Peyer's patch (tissue), 4 donors: ENCODE measurements at regions not wholly inside any gene's neighbourhood (a gene's known extent, or its start where the extent isn't known, plus 50 kb on each side); places are given as distances from the start of the nearest gene placed in this dataset.

Experiments used
- DNase-seq, 3 donors: peaks; one replicate each; pipeline ENCODE4 v3.0.0-alpha.2; 2017 to 2019
- H3K27ac ChIP-seq, 4 donors: fragments of 200-600 bp; sonication (generic); one replicate each; pipeline ENCODE4 v1.5.1; 2016 to 2019
- H3K27me3 ChIP-seq, 2 donors: fragments of 200-600 bp; sonication (generic); one replicate each; pipeline ENCODE4 v1.5.1; 2019
- H3K36me3 ChIP-seq, 3 donors: fragments of 200-600 bp; sonication (generic); one replicate each; pipeline ENCODE4 v1.5.1; 2016 to 2019
- H3K4me1 ChIP-seq, 4 donors: fragments of 200-600 bp; sonication (generic); one replicate each; pipeline ENCODE4 v1.5.1; 2016 to 2019
- H3K4me3 ChIP-seq, 4 donors: fragments of 200-600 bp; sonication (generic); 1 replicate in 3 of 4; 2 replicates in 1 of 4; pipeline ENCODE4 v1.5.1; 2016 to 2019; ENCODE audit warnings: mild to moderate bottlenecking in 1 of 4
- H3K9me3 ChIP-seq, 4 donors: fragments of 200-600 bp; sonication (generic); one replicate each; pipeline ENCODE4 v1.5.1; 2016 to 2019; ENCODE audit warnings: mild to moderate bottlenecking in 1 of 4
- POLR2A ChIP-seq, 2 donors: fragments of 450-650 bp; IDR thresholded peaks; one replicate each; pipeline ENCODE4 v1.5.1; 2017; ENCODE audit warnings: antibody characterized with exemption in 2 of 2, mild to moderate bottlenecking in 2 of 2, moderate library complexity in 2 of 2
- TF ChIP-seq, protein P1 (sequence below), 6 experiments: fragments of 450-650 bp in 4 of 6; fragments of 200-600 bp in 2 of 6; sonication (generic) in 1 of 6; IDR thresholded peaks; one replicate each; pipeline ENCODE4 v1.5.1; 2017 to 2019; ENCODE audit warnings: antibody characterized with exemption in 6 of 6, mild to moderate bottlenecking in 3 of 6, moderate library complexity in 1 of 6

DNA sequence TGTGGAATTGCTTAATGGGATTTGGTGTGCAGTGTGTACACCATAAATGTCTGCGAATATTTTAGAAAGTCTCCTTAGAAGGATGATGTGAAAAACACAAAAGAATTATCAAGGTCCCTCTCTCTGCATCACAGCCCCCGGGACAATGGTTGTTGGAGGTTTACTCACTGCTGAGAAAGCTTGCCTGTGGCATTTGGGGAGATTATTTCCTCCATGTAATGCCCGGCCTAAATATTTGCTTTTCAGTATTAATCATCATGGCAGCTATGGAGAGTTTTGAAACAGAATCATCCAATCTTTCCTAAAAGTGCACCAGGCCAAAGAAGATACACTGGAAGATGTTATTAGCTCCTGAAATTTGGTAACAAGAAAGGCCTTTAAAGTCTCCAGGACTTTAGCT, 113.8 kb upstream of the ADCY1 start:
- TF ChIP-seq, protein P1, sequence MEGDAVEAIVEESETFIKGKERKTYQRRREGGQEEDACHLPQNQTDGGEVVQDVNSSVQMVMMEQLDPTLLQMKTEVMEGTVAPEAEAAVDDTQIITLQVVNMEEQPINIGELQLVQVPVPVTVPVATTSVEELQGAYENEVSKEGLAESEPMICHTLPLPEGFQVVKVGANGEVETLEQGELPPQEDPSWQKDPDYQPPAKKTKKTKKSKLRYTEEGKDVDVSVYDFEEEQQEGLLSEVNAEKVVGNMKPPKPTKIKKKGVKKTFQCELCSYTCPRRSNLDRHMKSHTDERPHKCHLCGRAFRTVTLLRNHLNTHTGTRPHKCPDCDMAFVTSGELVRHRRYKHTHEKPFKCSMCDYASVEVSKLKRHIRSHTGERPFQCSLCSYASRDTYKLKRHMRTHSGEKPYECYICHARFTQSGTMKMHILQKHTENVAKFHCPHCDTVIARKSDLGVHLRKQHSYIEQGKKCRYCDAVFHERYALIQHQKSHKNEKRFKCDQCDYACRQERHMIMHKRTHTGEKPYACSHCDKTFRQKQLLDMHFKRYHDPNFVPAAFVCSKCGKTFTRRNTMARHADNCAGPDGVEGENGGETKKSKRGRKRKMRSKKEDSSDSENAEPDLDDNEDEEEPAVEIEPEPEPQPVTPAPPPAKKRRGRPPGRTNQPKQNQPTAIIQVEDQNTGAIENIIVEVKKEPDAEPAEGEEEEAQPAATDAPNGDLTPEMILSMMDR (IDR thresholded peaks at IDR 0.05): no peak
- no peak for TF ChIP-seq POLR2A (IDR thresholded peaks at IDR 0.05)
- Histone ChIP-seq H3K27ac (no peak overlapping the region), H3K4me3 (no peak overlapping the region), H3K36me3 (no peaks in the 10 kb centered on the region), H3K4me1 (no peaks in the 10 kb centered on the region), H3K27me3 (no peaks in the 10 kb centered on the region), H3K9me3 (no peaks in the 10 kb centered on the region)
- DNase-seq: no peak

DNA sequence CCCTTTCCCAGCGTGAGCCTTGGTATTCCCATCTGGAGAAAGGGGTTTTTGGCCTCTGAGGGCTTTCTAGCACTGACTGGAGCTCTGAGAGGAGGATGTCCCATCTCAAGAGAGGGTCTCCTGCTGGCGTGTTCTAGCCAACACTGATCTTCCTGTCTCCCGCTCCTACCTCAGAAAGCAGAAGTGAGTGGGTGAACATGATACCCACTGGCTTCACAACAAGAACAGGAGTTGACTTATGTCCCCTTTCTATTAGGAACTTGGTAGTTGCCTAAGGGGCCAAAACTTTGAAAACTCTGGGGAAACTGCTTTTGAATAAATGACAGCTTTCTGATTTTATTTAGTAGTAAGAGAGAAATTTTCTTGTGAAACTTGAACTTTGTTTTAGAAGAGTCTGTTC, 113.1 kb upstream of the ADCY1 start:
- Histone ChIP-seq H3K36me3 (no peaks in the 10 kb centered on the region), H3K27me3 (no peaks in the 10 kb centered on the region), H3K4me3 (no peak overlapping the region), H3K27ac (no peak overlapping the region), H3K4me1 (no peaks in the 10 kb centered on the region), H3K9me3 (no peaks in the 10 kb centered on the region)
- DNase-seq: no peak
- TF ChIP-seq, protein P1 (IDR thresholded peaks at IDR 0.05): no peak
- no peak for TF ChIP-seq POLR2A (IDR thresholded peaks at IDR 0.05)

DNA sequence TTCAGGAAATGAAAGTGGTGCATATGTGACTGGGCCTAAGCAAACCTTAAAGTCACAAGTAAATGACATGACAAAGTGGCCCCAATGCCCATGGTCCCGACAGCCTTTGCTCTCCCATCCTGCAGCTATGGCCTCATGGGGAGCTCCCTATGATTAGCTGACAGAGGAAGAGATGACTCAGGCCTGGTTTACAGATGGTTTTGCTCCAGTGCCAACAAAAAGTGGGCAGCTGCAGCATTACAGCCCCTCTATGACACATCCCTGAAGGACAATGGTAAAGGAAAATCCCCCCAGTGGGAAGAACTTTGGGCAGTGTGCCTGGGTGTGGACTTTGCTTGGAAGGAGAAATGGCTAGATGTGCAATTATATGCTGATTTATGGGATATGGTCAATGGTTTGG, 105.1 kb upstream of the ADCY1 start:
- Histone ChIP-seq H3K27ac (no peak overlapping the region), H3K4me1 (no peaks in the 10 kb centered on the region), H3K9me3 (no peaks in the 10 kb centered on the region), H3K27me3 (no peaks in the 10 kb centered on the region), H3K36me3 (no peaks in the 10 kb centered on the region), H3K4me3 (no peak overlapping the region)
- TF ChIP-seq, protein P1 (IDR thresholded peaks at IDR 0.05): no peak
- no peak for TF ChIP-seq POLR2A (IDR thresholded peaks at IDR 0.05)
- DNase-seq: no peak

GRCh38 chr7:45470031-45470430, 104.1 kb upstream of the ADCY1 start:
- no peaks in the 10 kb centered on the region for H3K36me3 ChIP-seq
- no peak overlapping the region for H3K4me3 ChIP-seq
- H3K9me3 ChIP-seq: no peaks in the 10 kb centered on the region
- H3K4me1 ChIP-seq: no peaks in the 10 kb centered on the region
- TF ChIP-seq, protein P1 (IDR thresholded peaks at IDR 0.05): no peak
- H3K27me3 ChIP-seq: no peaks in the 10 kb centered on the region
- no peak for DNase-seq
- no peak overlapping the region for H3K27ac ChIP-seq

DNA sequence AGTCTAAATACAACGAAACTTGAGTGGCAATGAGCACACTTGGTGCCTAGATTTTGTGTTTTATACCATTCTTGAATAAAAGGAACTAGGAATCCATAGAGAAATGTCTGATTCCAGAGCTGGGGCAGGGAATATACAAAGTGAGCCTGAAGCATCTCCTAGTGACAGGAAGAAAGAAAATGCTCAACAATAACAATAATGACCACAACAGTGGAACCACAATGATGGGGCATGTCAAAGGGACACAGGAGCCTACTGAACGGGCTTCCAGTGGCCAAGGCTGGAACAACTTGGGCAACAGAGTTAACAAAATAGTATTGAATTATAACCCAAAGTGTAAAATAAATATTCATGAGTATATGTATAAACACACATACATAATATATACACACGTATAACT, 94.4 kb upstream of the ADCY1 start:
- Histone ChIP-seq H3K4me3 (no peak overlapping the region), H3K4me1 (no peaks in the 10 kb centered on the region), H3K27me3 (no peaks in the 10 kb centered on the region), H3K9me3 (no peaks in the 10 kb centered on the region), H3K36me3 (no peaks in the 10 kb centered on the region), H3K27ac (no peak overlapping the region)
- no peak for DNase-seq
- TF ChIP-seq POLR2A (IDR thresholded peaks at IDR 0.05): no peak
- TF ChIP-seq, protein P1 (IDR thresholded peaks at IDR 0.05): no peak

DNA sequence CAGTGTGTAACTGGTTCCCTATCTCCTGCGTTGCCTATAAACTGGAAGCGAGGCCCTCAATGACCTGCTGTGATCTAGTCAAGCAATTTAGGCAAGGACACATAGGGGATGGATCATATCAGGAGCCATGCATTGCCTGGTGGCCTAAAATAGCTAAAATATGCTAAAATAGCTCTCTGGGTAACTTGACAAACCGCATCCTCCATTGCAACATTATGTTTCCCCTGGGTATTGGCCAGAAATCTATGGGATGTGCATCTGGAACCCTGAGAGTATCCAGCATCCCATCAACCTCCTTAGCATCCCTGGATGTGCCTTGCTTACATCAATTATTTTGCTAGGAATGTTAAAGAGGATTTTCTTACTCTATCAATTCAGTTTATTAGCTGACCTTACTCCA, 91.7 kb upstream of the ADCY1 start:
- Histone ChIP-seq H3K27ac (no peak overlapping the region), H3K9me3 (no peaks in the 10 kb centered on the region), H3K36me3 (no peaks in the 10 kb centered on the region), H3K27me3 (no peaks in the 10 kb centered on the region), H3K4me3 (no peak overlapping the region), H3K4me1 (no peaks in the 10 kb centered on the region)
- DNase-seq: no peak
- no peak for TF ChIP-seq POLR2A (IDR thresholded peaks at IDR 0.05)
- TF ChIP-seq, protein P1 (IDR thresholded peaks at IDR 0.05): no peak
